Activated naive CD4-positive, alpha-beta T cell treated with anti-CD3 and anti-CD28 coated beads, Interleukin-2, amount 10 ng/mL, durations not matched to agents 7 days and 5 days (primary cell): ENCODE measurements at regions not wholly inside any gene's neighbourhood (a gene's known extent, or its start where the extent isn't known, plus 50 kb on each side); places are given as distances from the start of the nearest gene placed in this dataset.
"Not testable (repeated sequence)": the region's sequence is repeated elsewhere in the genome, so short reads cannot be mapped to it uniquely, and the experiment has no call there.

Source experiments
- CTCF ChIA-PET: fragments of 350-600 bp; sonication (Branson Sonifier 250); formaldehyde crosslinking; loops from one replicate; lab custom pipeline; 2021; ENCODE audit warnings: antibody characterized with exemption; lab: Charles Lee
- DNase-seq: peaks from one replicate; pipeline ENCODE4 v3.0.0-alpha.2; 2020
- H3K27ac Mint-ChIP-seq: one replicate; pipeline ENCODE4 v1.8.0; 2021; ENCODE audit warnings: mild to moderate bottlenecking, moderate library complexity, mixed read lengths
- H3K27me3 Mint-ChIP-seq: one replicate; pipeline ENCODE4 v1.8.0; 2021; ENCODE audit warnings: mild to moderate bottlenecking, mixed read lengths
- H3K36me3 Mint-ChIP-seq: one replicate; pipeline ENCODE4 v1.8.0; 2021; ENCODE audit warnings: mixed read lengths
- H3K4me1 Mint-ChIP-seq: one replicate; pipeline ENCODE4 v1.8.0; 2021; ENCODE audit warnings: mixed read lengths
- H3K4me3 Mint-ChIP-seq: one replicate; pipeline ENCODE4 v1.8.0; 2021; ENCODE audit warnings: mild to moderate bottlenecking, moderate library complexity, mixed read lengths
- H3K9me3 Mint-ChIP-seq: one replicate; pipeline ENCODE4 v1.8.0; 2021; ENCODE audit warnings: mixed read lengths

DNA sequence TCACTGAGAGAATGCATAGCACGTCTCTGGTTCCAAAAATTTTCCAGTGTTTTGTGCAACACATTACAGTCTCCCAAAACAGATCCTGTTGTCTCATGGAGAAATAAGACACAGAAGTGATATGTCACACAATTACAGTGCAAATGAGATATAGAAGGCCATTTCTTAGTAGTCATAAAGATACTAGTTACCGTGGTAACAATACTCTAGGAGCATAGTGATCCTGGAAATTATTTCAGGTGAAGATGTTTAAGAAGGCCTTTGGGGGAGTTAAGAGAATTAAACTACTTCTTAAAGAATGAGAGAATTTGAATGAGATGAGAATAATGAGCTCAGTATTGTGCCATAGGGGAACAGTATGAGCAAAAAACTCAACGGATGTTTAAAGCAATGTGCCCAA, 628.0 kb upstream of the MIR17HG start:
- no peak overlapping the region for H3K4me3 Mint-ChIP-seq
- H3K4me1 Mint-ChIP-seq, result no peaks in the 10 kb centered on the region
- H3K9me3 Mint-ChIP-seq, result peaks cover 2% of the 10 kb centered on the region
- H3K27ac Mint-ChIP-seq, result no peak overlapping the region
- CTCF ChIA-PET, result no interaction called here
- H3K27me3 Mint-ChIP-seq, result no peaks in the 10 kb centered on the region
- H3K36me3 Mint-ChIP-seq, result no peaks in the 10 kb centered on the region
- no peak for DNase-seq

DNA sequence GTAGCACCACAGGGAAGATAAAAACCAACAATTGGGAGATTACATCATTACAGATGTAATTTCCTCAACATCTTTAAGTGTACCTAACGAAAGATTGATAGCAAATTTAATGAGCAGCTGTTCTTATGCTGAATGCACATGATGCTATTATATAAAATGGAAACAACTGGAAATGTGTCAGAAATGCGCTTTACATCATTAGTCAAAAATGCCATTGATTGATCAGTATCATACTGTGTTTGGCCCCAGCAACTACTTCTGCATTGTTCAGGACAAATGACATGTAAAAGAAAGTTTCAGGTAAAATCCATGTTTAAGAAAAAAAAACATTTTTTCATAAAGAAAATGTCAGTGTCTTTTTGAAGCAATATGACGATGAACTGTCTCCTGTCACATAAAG, 625.5 kb upstream of the MIR17HG start:
- CTCF ChIA-PET, result no interaction called here
- H3K4me1 Mint-ChIP-seq, result no peaks in the 10 kb centered on the region
- no peaks in the 10 kb centered on the region for H3K27me3 Mint-ChIP-seq
- no peak overlapping the region for H3K27ac Mint-ChIP-seq
- DNase-seq, result no peak
- H3K9me3 Mint-ChIP-seq, result peaks cover 8% of the 10 kb centered on the region
- no peaks in the 10 kb centered on the region for H3K36me3 Mint-ChIP-seq
- H3K4me3 Mint-ChIP-seq, result no peak overlapping the region

DNA sequence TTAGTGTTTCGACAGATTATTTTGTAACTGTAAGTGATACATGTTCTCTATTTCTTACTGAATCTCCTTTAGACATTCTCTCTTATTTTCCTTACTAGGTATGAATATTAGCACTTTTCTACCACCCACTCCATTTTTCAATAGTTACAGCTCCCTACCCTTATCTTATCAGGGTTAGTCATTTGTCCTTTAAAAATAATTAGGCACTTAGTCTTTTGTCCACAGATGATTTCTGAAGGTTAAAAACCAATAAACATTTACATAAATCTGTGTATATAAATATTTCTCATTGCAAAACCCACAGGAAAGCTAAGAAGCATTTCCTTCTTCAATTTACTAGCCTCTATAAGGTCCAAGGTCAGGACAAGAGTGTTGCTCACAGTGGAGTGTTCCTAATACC, 624.1 kb upstream of the MIR17HG start:
- no peak for DNase-seq
- Mint-ChIP-seq H3K9me3 (peaks cover 8% of the 10 kb centered on the region), H3K27me3 (no peaks in the 10 kb centered on the region), H3K4me1 (no peaks in the 10 kb centered on the region), H3K4me3 (no peak overlapping the region), H3K27ac (no peak overlapping the region), H3K36me3 (no peaks in the 10 kb centered on the region)
- CTCF ChIA-PET, result no interaction called here

GRCh38 chr13:90726375-90726774, 621.1 kb upstream of the MIR17HG start:
- DNase-seq, result no peak
- Mint-ChIP-seq H3K9me3 (peaks cover 14% of the 10 kb centered on the region), H3K36me3 (no peaks in the 10 kb centered on the region), H3K4me3 (no peak overlapping the region), H3K27ac (no peak overlapping the region), H3K27me3 (no peaks in the 10 kb centered on the region), H3K4me1 (no peaks in the 10 kb centered on the region)
- CTCF ChIA-PET, result no interaction called here

GRCh38 chr13:90732049-90732448, 615.4 kb upstream of the MIR17HG start:
- Mint-ChIP-seq H3K4me3 (no peak overlapping the region), H3K36me3 (no peaks in the 10 kb centered on the region), H3K9me3 (peaks cover 23% of the 10 kb centered on the region), H3K27me3 (no peaks in the 10 kb centered on the region), H3K27ac (no peak overlapping the region), H3K4me1 (no peaks in the 10 kb centered on the region)
- CTCF ChIA-PET, result no interaction called here
- no peak for DNase-seq

DNA sequence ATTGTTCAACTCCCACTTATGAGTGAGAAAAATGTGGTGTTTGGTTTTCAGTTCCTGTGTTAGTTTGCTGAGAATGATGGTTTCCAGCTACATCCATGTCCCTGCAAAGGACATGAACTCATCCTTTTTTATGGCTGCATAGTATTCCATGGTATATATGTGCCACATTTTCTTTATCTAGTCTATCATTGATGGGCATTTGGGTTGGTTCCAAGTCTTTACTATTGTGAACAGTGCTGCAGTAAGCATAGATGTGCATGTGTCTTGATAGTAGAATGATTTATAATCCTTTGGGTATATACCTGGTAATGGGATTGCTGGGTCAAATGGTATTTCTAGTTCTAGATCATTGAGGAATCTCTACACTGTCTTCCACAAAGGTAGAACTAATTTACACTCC, 613.0 kb upstream of the MIR17HG start:
- H3K27ac Mint-ChIP-seq, CTCF ChIA-PET, DNase-seq: not testable (repeated sequence)

GRCh38 chr13:90738881-90739280, 608.6 kb upstream of the MIR17HG start:
- no peak overlapping the region for H3K27ac Mint-ChIP-seq
- no peaks in the 10 kb centered on the region for H3K27me3 Mint-ChIP-seq
- CTCF ChIA-PET, result no interaction called here
- H3K4me1 Mint-ChIP-seq, result no peaks in the 10 kb centered on the region
- H3K4me3 Mint-ChIP-seq, result no peak overlapping the region
- no peaks in the 10 kb centered on the region for H3K36me3 Mint-ChIP-seq
- no peak for DNase-seq
- H3K9me3 Mint-ChIP-seq, result peaks cover 13% of the 10 kb centered on the region

More for the DNA sequence above, 613.0 kb upstream of the MIR17HG start:
- peaks cover 23% of the 10 kb centered on the region for H3K9me3 Mint-ChIP-seq
- H3K27me3 Mint-ChIP-seq, H3K36me3 Mint-ChIP-seq, H3K4me3 Mint-ChIP-seq, H3K4me1 Mint-ChIP-seq: not testable (repeated sequence)

DNA sequence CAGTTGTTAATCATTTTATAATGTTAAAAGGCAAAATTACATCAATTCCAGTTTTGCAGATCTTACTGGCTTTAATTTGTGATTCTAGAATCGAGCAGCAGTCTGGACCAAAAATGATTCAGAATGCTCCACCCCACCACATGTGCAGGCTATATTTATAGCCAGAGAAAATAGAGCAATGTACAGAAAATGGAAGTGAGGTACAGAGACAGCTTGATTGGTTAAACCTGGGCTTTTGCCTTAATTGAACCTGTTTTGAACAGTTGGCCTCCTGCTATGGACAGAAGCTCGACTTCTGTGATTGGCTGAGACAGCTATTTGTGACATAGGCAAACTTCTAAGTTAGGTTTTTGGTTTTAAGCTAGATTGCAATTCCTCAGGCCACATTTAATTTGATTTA, 607.4 kb upstream of the MIR17HG start:
- H3K27ac Mint-ChIP-seq, result no peak overlapping the region
- no peak for DNase-seq
- H3K4me3 Mint-ChIP-seq, result no peak overlapping the region
- CTCF ChIA-PET, result no interaction called here
- H3K9me3 Mint-ChIP-seq, result peaks cover 6% of the 10 kb centered on the region
- no peaks in the 10 kb centered on the region for H3K36me3 Mint-ChIP-seq
- no peaks in the 10 kb centered on the region for H3K27me3 Mint-ChIP-seq
- H3K4me1 Mint-ChIP-seq, result no peaks in the 10 kb centered on the region

DNA sequence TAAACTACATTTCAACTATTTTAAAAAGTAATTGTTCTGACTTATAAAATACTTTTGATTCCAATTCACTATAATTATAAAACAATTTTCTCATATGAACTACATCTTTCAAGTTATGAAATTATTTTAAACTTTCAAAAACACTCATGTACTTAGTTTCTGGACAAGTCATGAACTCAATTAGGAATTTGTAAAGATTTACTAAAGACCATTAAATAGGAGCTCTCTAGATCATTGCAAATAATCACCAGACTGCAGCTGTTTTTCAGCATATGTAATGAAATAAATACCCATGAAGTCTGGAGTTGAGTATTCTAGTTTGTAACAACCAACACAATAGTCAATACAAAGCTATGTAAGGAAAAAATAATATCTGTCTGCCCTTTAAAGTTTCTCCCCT, 605.1 kb upstream of the MIR17HG start:
- Mint-ChIP-seq H3K4me3 (no peak overlapping the region), H3K36me3 (no peaks in the 10 kb centered on the region), H3K27me3 (no peaks in the 10 kb centered on the region), H3K9me3 (peaks cover 2% of the 10 kb centered on the region), H3K27ac (no peak overlapping the region), H3K4me1 (no peaks in the 10 kb centered on the region)
- CTCF ChIA-PET, result no interaction called here
- DNase-seq, result no peak

DNA sequence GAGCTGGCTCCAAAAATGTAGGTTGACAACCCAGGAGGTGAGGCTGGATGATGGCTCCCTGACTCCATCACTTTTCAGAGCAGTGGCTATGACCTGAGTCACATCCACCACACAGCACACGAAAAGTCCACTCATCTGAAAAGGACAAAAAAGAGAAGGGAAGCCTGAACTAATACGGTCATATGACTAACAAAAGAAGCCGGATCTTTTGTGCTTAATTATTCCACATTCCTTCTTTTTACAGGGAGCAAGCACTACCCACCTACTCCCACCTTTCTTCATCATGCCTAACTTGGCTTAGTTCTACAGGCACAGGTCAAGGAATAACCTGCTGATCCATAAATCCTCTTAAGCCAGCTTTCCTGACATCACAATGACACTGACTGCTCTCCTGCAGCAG, 601.3 kb upstream of the MIR17HG start:
- CTCF ChIA-PET, result no interaction called here
- Mint-ChIP-seq H3K4me1 (no peaks in the 10 kb centered on the region), H3K27ac (no peak overlapping the region), H3K9me3 (peaks cover 8% of the 10 kb centered on the region), H3K36me3 (no peaks in the 10 kb centered on the region), H3K4me3 (no peak overlapping the region), H3K27me3 (no peaks in the 10 kb centered on the region)
- no peak for DNase-seq

DNA sequence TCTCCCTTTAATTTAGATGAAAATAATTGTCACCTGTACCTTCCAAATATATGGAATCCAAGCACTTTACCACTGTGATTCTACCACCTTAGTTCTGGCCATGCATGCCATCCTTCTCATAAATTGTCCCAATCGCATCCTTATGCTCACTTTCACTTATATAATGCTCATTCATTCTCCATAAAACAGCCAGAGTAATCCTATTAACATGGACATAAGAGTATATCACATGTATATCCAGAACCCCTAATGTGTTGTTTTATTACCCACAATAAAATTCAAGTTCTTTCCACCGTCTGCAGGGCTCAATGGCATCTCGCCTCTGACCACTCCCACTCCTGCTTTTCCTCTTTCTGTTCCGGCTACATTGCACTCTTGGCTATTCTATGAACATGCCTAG, 597.5 kb upstream of the MIR17HG start:
- Mint-ChIP-seq H3K36me3 (no peaks in the 10 kb centered on the region), H3K4me1 (no peaks in the 10 kb centered on the region), H3K4me3 (no peak overlapping the region), H3K27me3 (no peaks in the 10 kb centered on the region), H3K9me3 (peaks cover 9% of the 10 kb centered on the region), H3K27ac (no peak overlapping the region)
- DNase-seq, result no peak
- CTCF ChIA-PET, result no interaction called here

DNA sequence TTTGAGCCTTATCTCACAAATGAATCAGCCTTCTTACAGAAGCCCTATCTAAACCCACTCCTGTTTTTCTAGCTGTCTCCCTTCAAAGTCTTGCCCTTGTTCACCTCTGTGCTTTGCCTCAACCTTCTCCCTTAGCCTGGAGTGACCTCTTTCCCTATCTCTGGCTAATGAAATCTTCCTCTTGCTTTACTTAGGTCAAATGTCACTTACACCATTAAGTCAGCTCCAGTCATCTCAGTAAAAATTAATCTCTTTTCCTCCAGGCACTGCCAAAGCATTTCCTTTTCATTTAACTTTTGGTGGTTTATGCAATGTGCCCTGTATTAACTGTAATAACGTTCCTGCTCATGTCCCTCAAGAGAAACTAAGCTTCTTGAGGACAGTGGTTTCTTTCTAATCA, 596.5 kb upstream of the MIR17HG start:
- no peaks in the 10 kb centered on the region for H3K27me3 Mint-ChIP-seq
- CTCF ChIA-PET, result no interaction called here
- no peaks in the 10 kb centered on the region for H3K36me3 Mint-ChIP-seq
- H3K4me1 Mint-ChIP-seq, result no peaks in the 10 kb centered on the region
- H3K27ac Mint-ChIP-seq, result no peak overlapping the region
- DNase-seq, result no peak
- peaks cover 11% of the 10 kb centered on the region for H3K9me3 Mint-ChIP-seq
- H3K4me3 Mint-ChIP-seq, result no peak overlapping the region

- Mint-ChIP-seq H3K27me3 (no peaks in the 10 kb centered on the region), H3K4me3 (no peak overlapping the region), H3K27ac (no peak overlapping the region), H3K36me3 (no peaks in the 10 kb centered on the region), H3K9me3 (peaks cover 11% of the 10 kb centered on the region), H3K4me1 (no peaks in the 10 kb centered on the region)
- CTCF ChIA-PET, result no interaction called here
- no peak for DNase-seq
Measured at GRCh38 chr13:90752070-90752469, 595.4 kb upstream of the MIR17HG start.

DNA sequence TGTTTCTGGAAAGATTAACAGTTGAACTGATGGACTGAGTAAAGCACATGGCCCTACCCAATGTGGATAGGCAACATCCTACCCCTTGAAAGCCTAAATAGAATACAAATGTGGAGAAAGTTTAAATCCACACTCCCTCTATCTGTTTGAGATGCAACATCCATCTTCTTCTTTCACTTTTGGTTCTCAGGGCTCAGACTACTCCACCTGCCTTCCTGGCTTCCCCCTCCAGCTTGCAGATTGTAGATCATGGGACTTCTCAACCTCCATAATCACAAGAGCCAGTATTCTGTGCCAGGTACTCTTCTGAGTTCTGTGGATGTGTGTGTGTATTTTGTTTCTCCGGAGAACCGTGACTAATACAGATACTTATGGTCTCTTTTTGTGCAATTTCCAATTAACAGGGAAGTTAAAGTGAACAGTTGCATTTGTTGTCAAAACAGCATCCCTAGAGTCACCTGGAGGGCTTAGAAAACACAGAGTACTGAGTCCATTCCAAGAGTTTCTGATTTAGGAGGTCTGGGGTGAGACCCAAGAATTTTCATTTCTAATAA, 590.3 kb upstream of the MIR17HG start:
- Mint-ChIP-seq H3K36me3 (no peaks in the 10 kb centered on the region), H3K27me3 (no peaks in the 10 kb centered on the region), H3K4me3 (no peak overlapping the region), H3K27ac (no peak overlapping the region), H3K4me1 (no peaks in the 10 kb centered on the region), H3K9me3 (peaks cover 4% of the 10 kb centered on the region)
- DNase-seq, result no peak
- CTCF ChIA-PET, result no interaction called here

DNA sequence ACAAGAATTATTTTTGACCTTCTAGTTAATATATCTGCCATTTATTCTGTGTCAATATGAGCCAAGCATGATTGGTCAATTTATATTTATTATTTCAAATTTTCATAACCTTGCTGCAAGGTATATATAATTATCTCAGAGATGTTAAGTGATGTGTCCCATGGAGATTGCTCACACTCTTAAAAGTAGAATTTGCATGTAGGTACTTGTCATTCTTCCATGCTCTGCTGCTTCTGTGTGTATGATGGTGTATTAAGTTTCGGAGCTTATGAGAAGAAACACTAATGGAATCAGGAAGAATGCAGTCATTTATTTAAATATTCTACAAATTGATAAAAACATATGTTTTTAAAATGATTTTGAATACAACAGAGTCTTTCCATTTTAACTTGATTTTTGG, 586.8 kb upstream of the MIR17HG start:
- CTCF ChIA-PET, result no interaction called here
- Mint-ChIP-seq H3K36me3 (no peaks in the 10 kb centered on the region), H3K27me3 (no peaks in the 10 kb centered on the region), H3K4me1 (no peaks in the 10 kb centered on the region), H3K4me3 (no peak overlapping the region), H3K27ac (no peak overlapping the region), H3K9me3 (peaks cover 3% of the 10 kb centered on the region)
- no peak for DNase-seq
